ENCODE measurements at regions not wholly inside any gene's neighbourhood (a gene's known extent, or its start where the extent isn't known, plus 50 kb on each side); places are given as distances from the start of the nearest gene placed in this dataset.
"Not testable (repeated sequence)": the region's sequence is repeated elsewhere in the genome, so short reads cannot be mapped to it uniquely, and the experiment has no call there.

GRCh38 chr1:198408716-198409115 lies 131.8 kb downstream of the ATP6V1G3 start:
- no peak for DNase-seq

GRCh38 chr1:198404632-198405031 lies 135.8 kb downstream of the ATP6V1G3 start:
- not testable (repeated sequence) for DNase-seq

GRCh38 chr1:198400063-198400462 lies 140.4 kb downstream of the ATP6V1G3 start:
- no peak for DNase-seq

- no peak for DNase-seq
Measured at GRCh38 chr1:198399452-198399851, 141.0 kb downstream of the ATP6V1G3 start.

- no peak for DNase-seq
Measured at GRCh38 chr1:198397208-198397808, 143.2 kb downstream of the ATP6V1G3 start.

GRCh38 chr1:198391393-198392020 lies 149.0 kb downstream of the ATP6V1G3 start:
- no peak for DNase-seq

GRCh38 chr1:198387587-198387986 lies 152.9 kb downstream of the ATP6V1G3 start:
- no peak for DNase-seq

- no peak for DNase-seq
Measured at GRCh38 chr1:198380275-198380674, 160.2 kb downstream of the ATP6V1G3 start.

- DNase-seq = no peak
Measured at GRCh38 chr1:198377702-198378101, 162.8 kb downstream of the ATP6V1G3 start.

GRCh38 chr1:198374288-198374687 lies 166.2 kb downstream of the ATP6V1G3 start:
- DNase-seq = no peak

GRCh38 chr1:198373376-198373775 lies 167.1 kb downstream of the ATP6V1G3 start:
- DNase-seq = no peak
